NCI-H2081 (cell line): ENCODE measurements at regions not wholly inside any gene's neighbourhood (a gene's known extent, or its start where the extent isn't known, plus 50 kb on each side); places are given as distances from the start of the nearest gene placed in this dataset.

Source experiments
- DNase-seq, 2 experiments: peaks; one replicate each; lab custom pipeline; 2025; lab: John Stamatoyannopoulos, UW

- DNase-seq, result no peak
Observed at GRCh38 chr1:219316066-219316465, 142.4 kb downstream of the LYPLAL1 start.

- no peak for DNase-seq
Observed at GRCh38 chr1:219313961-219314360, 140.3 kb downstream of the LYPLAL1 start.

GRCh38 chr1:219312967-219313366 is 139.3 kb downstream of the LYPLAL1 start:
- DNase-seq, result no peak

- DNase-seq, result no peak
Observed at GRCh38 chr1:219310181-219310728, 136.6 kb downstream of the LYPLAL1 start.

- no peak for DNase-seq
Observed at GRCh38 chr1:219308367-219308766, 134.7 kb downstream of the LYPLAL1 start.

- peak; percentile 5 to 19 for DNase-seq
Observed at GRCh38 chr1:219304227-219305226, 130.8 kb downstream of the LYPLAL1 start.

GRCh38 chr1:219302697-219303096 is 129.0 kb downstream of the LYPLAL1 start:
- no peak for DNase-seq

- DNase-seq, result no peak
Observed at GRCh38 chr1:219299420-219299819, 125.7 kb downstream of the LYPLAL1 start.

GRCh38 chr1:219298571-219299148 is 125.0 kb downstream of the LYPLAL1 start:
- no peak for DNase-seq

- peak; percentile 16 to 62 for DNase-seq
Observed at GRCh38 chr1:219296430-219297355, 123.0 kb downstream of the LYPLAL1 start.

GRCh38 chr1:219294251-219294650 is 120.6 kb downstream of the LYPLAL1 start:
- DNase-seq, result no peak

GRCh38 chr1:219293410-219293809 is 119.7 kb downstream of the LYPLAL1 start:
- no peak for DNase-seq

GRCh38 chr1:219292999-219293398 is 119.3 kb downstream of the LYPLAL1 start:
- no peak for DNase-seq

GRCh38 chr1:219292341-219292740 is 118.7 kb downstream of the LYPLAL1 start:
- DNase-seq, result no peak

- DNase-seq, result no peak
Observed at GRCh38 chr1:219289171-219289570, 115.5 kb downstream of the LYPLAL1 start.

GRCh38 chr1:219283541-219283940 is 109.9 kb downstream of the LYPLAL1 start:
- DNase-seq, result no peak

- no peak for DNase-seq
Observed at GRCh38 chr1:219281831-219282230, 108.2 kb downstream of the LYPLAL1 start.

- no peak for DNase-seq
Observed at GRCh38 chr1:219279017-219279770, 105.5 kb downstream of the LYPLAL1 start.

- no peak for DNase-seq
Observed at GRCh38 chr1:219278288-219278687, 104.6 kb downstream of the LYPLAL1 start.

GRCh38 chr1:219277304-219278105 is 103.8 kb downstream of the LYPLAL1 start:
- no peak for DNase-seq
